ENCODE measurements at regions not wholly inside any gene's neighbourhood (a gene's known extent, or its start where the extent isn't known, plus 50 kb on each side); places are given as distances from the start of the nearest gene placed in this dataset.

- no peaks in the 10 kb centered on the region for H3K9me3 ChIP-seq (ENCODE audit: control insufficient read depth in 1 of 2, insufficient read depth in 1 of 2, low read depth in 1 of 2, low read length in 2 of 2)
- DNase-seq (ENCODE audit: low read depth, low spot score) (no peak), ATAC-seq (no peak)
- no peak overlapping the region for H3K4me2 ChIP-seq (ENCODE audit: low read length)
- H3K27me3 ChIP-seq (ENCODE audit: insufficient read depth, low read length): no peaks in the 10 kb centered on the region
- H3K4me1 ChIP-seq (ENCODE audit: control insufficient read depth in 1 of 2, insufficient read depth in 2 of 2, low read length in 2 of 2): no peaks in the 10 kb centered on the region
- intact Hi-C loops (cut with micrococcal nuclease): no loop called here
- H3K4me3 ChIP-seq (replicated peaks in 1 of 2; ENCODE audit: low read depth in 1 of 2, low read length in 2 of 2): no peak overlapping the region
- BruUV-seq (replicated peaks): no TSS peak
- H3K36me3 ChIP-seq (ENCODE audit: control insufficient read depth in 1 of 2, insufficient read depth in 2 of 2, low read length in 2 of 2): no peaks in the 10 kb centered on the region
- POLR2A ChIA-PET: no interaction called here
- H2AFZ ChIP-seq (ENCODE audit: low read depth, low read length, poor library complexity, severe bottlenecking): no peak overlapping the region
- H3K79me2 ChIP-seq (ENCODE audit: insufficient read depth, low read length): no peaks in the 10 kb centered on the region
- no peak overlapping the region for H3K27ac ChIP-seq (ENCODE audit: low read depth, low read length)
- RAD21 ChIA-PET (ENCODE audit: low non-redundant PET in 1 of 2, low total read pairs in 2 of 2, uncharacterized antibody in 2 of 2, unreplicated experiment in 2 of 2): no interaction called here
- no peaks in the 10 kb centered on the region for H4K20me1 ChIP-seq (ENCODE audit: insufficient read depth)
- H3K9ac ChIP-seq (ENCODE audit: low read length): no peak overlapping the region
- H3K9me2 ChIP-seq (ENCODE audit: insufficient read depth): no peaks in the 10 kb centered on the region
- CTCF ChIA-PET: no interaction called here
- TF ChIP-seq EZH2phosphoT487 (IDR thresholded peaks at IDR 0.05; ENCODE audit: borderline replicate concordance): no peak
- no peak for TF ChIP-seq POLR2A (IDR thresholded peaks at IDR 0.05; ENCODE audit: borderline replicate concordance, extremely low read depth, insufficient read depth, insufficient read length)
- TF ChIP-seq ZFX (IDR thresholded peaks at IDR 0.05): no peak
- no peak for TF ChIP-seq POLR2AphosphoS5 (IDR thresholded peaks at IDR 0.05; ENCODE audit: low read depth, low read length)
- TF ChIP-seq, protein P1, sequence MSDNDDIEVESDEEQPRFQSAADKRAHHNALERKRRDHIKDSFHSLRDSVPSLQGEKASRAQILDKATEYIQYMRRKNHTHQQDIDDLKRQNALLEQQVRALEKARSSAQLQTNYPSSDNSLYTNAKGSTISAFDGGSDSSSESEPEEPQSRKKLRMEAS (IDR thresholded peaks at IDR 0.05): no peak
- no peak for TF ChIP-seq RAD21 (IDR thresholded peaks at IDR 0.05; ENCODE audit: low read depth)
- TF ChIP-seq JUND (IDR thresholded peaks at IDR 0.05): no peak
- TF ChIP-seq, protein P2, sequence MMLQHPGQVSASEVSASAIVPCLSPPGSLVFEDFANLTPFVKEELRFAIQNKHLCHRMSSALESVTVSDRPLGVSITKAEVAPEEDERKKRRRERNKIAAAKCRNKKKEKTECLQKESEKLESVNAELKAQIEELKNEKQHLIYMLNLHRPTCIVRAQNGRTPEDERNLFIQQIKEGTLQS (IDR thresholded peaks at IDR 0.05): no peak
- no peak for TF ChIP-seq YY1 (IDR thresholded peaks at IDR 0.05; ENCODE audit: extremely low read depth, insufficient replicate concordance, low read depth, low read length)
- no peak for TF ChIP-seq SIN3A (IDR thresholded peaks at IDR 0.05; ENCODE audit: low read depth)
- no peak for TF ChIP-seq EZH2 (IDR thresholded peaks at IDR 0.05)
- TF ChIP-seq CTCF (IDR thresholded peaks at IDR 0.05 in 2 of 3, conservative IDR thresholded peaks at IDR 0.05 in 1 of 3; ENCODE audit: borderline replicate concordance in 1 of 3, insufficient read depth in 1 of 3, low read depth in 2 of 3, low read length in 2 of 3): no peak
- TF ChIP-seq FOSL1 (IDR thresholded peaks at IDR 0.05; ENCODE audit: low read depth): no peak
- no peak for TF ChIP-seq CEBPB (IDR thresholded peaks at IDR 0.05; ENCODE audit: low read depth)
- TF ChIP-seq ELF1 (IDR thresholded peaks at IDR 0.05; ENCODE audit: borderline replicate concordance, low read depth): no peak
- TF ChIP-seq CBX3 (IDR thresholded peaks at IDR 0.05; ENCODE audit: low read depth): no peak
- TF ChIP-seq TCF7L2 (IDR thresholded peaks at IDR 0.05; ENCODE audit: borderline replicate concordance, extremely low read depth, insufficient read depth, insufficient read length): no peak
Observed at GRCh38 chr2:146417942-146418341, 1426.9 kb upstream of the ACVR2A start.
